ENCODE measurements at regions not wholly inside any gene's neighbourhood (a gene's known extent, or its start where the extent isn't known, plus 50 kb on each side); places are given as distances from the start of the nearest gene placed in this dataset.

DNA sequence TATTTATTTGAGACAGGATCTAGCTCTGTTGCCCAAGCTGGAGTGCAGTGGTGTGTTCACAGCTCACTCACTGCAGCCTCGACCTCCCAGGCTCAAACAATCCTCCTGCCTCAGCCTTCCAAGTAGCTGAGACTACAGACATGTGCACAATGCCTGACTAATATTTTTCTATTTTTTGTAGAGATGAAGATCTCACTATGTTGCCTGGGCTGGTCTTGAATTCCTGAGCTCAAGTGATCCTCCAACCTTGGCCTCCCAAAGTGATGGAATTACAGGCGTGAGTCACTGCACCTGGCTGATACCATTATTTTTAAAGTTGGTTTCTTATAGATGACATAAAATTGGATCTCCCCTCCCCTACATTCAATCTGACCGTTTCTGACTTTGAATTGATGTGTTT lies 139.5 kb upstream of the RGMA start:
- ChIA-PET CTCF (no interaction called here), POLR2A (ENCODE audit: unreplicated experiment) (no interaction called here)
- Histone ChIP-seq H4K20me1 (ENCODE audit: insufficient read depth, low read length) (no peaks in the 10 kb centered on the region), H3K27me3 (ENCODE audit: control insufficient read depth, insufficient read depth, low read length) (no peaks in the 10 kb centered on the region), H2AFZ (replicated peaks; ENCODE audit: low read length, poor library complexity) (no peak overlapping the region), H3K56ac (ENCODE audit: extremely low read depth, insufficient read depth, low read length) (no peak overlapping the region), H2BK120ac (ENCODE audit: low read depth, low read length) (no peak overlapping the region), H3K27ac (ENCODE audit: insufficient read depth, low read length) (no peak overlapping the region), H3K9me3 (ENCODE audit: control insufficient read depth, insufficient read depth, low read length) (peaks cover 15% of the 10 kb centered on the region), H3K4ac (ENCODE audit: low read depth, low read length) (no peak overlapping the region), H4K91ac (ENCODE audit: insufficient read depth, low read depth, low read length) (no peak overlapping the region), H3K4me3 (ENCODE audit: insufficient read depth, low read depth, low read length) (no peak overlapping the region), H4K5ac (ENCODE audit: low read depth, low read length) (no peak overlapping the region), H3K4me1 (ENCODE audit: control insufficient read depth, insufficient read depth, low read length) (no peaks in the 10 kb centered on the region), H3K4me2 (ENCODE audit: low read depth, low read length) (no peak overlapping the region), H2BK20ac (ENCODE audit: low read depth, low read length) (no peak overlapping the region), H3K9ac (ENCODE audit: low read depth, low read length) (no peak overlapping the region), H4K8ac (ENCODE audit: low read depth in 2 of 2, low read length in 2 of 2) (no peak overlapping the region), H3K18ac (ENCODE audit: low read depth, low read length) (no peak overlapping the region), H2BK5ac (ENCODE audit: low read depth, low read length, poor library complexity, severe bottlenecking) (no peak overlapping the region), H3K14ac (replicated peaks; ENCODE audit: low read depth, low read length) (no peak overlapping the region), H3K9me1 (ENCODE audit: insufficient read depth, low read length) (no peaks in the 10 kb centered on the region), H3K36me3 (ENCODE audit: control insufficient read depth, insufficient read depth, low read length) (no peaks in the 10 kb centered on the region), H3K23ac (ENCODE audit: low read depth, low read length) (no peak overlapping the region), H2BK15ac (ENCODE audit: low read depth, low read length) (no peak overlapping the region), H2AK5ac (ENCODE audit: low read depth, low read length) (no peak overlapping the region), H3K79me1 (ENCODE audit: low read depth in 1 of 2, low read length in 2 of 2) (no peaks in the 10 kb centered on the region), H2AK9ac (replicated peaks; ENCODE audit: low read depth, low read length, poor library complexity) (no peak overlapping the region)
- dilution Hi-C loops (cut with HindIII; ENCODE audit: low sequenced_read_pairs, unreplicated experiment) = no loop called here
- ATAC-seq (ENCODE audit: low read depth) = no peak
- TF ChIP-seq CHD1 (IDR thresholded peaks at IDR 0.05; ENCODE audit: low read depth, low read length) (no peak), MAFK (IDR thresholded peaks at IDR 0.05; ENCODE audit: low read depth, low read length) (no peak), NFE2L2 (IDR thresholded peaks at IDR 0.05; ENCODE audit: low read depth, low read length) (no peak), MXI1 (IDR thresholded peaks at IDR 0.05; ENCODE audit: borderline replicate concordance, low read depth, low read length) (no peak), SMC3 (IDR thresholded peaks at IDR 0.05; ENCODE audit: low read depth, low read length) (no peak), RFX5 (IDR thresholded peaks at IDR 0.05; ENCODE audit: low read depth, low read length) (no peak), CEBPB (IDR thresholded peaks at IDR 0.05; ENCODE audit: low read depth, low read length) (no peak)
- TF ChIP-seq, protein P1, sequence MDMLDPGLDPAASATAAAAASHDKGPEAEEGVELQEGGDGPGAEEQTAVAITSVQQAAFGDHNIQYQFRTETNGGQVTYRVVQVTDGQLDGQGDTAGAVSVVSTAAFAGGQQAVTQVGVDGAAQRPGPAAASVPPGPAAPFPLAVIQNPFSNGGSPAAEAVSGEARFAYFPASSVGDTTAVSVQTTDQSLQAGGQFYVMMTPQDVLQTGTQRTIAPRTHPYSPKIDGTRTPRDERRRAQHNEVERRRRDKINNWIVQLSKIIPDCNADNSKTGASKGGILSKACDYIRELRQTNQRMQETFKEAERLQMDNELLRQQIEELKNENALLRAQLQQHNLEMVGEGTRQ (IDR thresholded peaks at IDR 0.05; ENCODE audit: low read depth, low read length) = no peak
- TF ChIP-seq, protein P2, sequence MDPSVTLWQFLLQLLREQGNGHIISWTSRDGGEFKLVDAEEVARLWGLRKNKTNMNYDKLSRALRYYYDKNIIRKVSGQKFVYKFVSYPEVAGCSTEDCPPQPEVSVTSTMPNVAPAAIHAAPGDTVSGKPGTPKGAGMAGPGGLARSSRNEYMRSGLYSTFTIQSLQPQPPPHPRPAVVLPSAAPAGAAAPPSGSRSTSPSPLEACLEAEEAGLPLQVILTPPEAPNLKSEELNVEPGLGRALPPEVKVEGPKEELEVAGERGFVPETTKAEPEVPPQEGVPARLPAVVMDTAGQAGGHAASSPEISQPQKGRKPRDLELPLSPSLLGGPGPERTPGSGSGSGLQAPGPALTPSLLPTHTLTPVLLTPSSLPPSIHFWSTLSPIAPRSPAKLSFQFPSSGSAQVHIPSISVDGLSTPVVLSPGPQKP (IDR thresholded peaks at IDR 0.05; ENCODE audit: borderline replicate concordance, low read depth, low read length) = no peak
- TF ChIP-seq, protein P3, sequence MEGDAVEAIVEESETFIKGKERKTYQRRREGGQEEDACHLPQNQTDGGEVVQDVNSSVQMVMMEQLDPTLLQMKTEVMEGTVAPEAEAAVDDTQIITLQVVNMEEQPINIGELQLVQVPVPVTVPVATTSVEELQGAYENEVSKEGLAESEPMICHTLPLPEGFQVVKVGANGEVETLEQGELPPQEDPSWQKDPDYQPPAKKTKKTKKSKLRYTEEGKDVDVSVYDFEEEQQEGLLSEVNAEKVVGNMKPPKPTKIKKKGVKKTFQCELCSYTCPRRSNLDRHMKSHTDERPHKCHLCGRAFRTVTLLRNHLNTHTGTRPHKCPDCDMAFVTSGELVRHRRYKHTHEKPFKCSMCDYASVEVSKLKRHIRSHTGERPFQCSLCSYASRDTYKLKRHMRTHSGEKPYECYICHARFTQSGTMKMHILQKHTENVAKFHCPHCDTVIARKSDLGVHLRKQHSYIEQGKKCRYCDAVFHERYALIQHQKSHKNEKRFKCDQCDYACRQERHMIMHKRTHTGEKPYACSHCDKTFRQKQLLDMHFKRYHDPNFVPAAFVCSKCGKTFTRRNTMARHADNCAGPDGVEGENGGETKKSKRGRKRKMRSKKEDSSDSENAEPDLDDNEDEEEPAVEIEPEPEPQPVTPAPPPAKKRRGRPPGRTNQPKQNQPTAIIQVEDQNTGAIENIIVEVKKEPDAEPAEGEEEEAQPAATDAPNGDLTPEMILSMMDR (conservative IDR thresholded peaks at IDR 0.05; ENCODE audit: low read depth, low read length) = no peak
- no TSS peak for BruUV-seq (replicated peaks)
- no peak for DNase-seq
- intact Hi-C loops (cut with micrococcal nuclease) = no loop called here
- in situ Hi-C loops (cut with MboI; ENCODE audit: low sequenced_read_pairs) = no loop called here
- no CpG with 5 or more reads among the region's 3 CpGs for WGBS, 2 experiments (ENCODE audit: extremely low coverage in 2 of 2, insufficient read length in 1 of 2)
